ENCODE measurements at regions not wholly inside any gene's neighbourhood (a gene's known extent, or its start where the extent isn't known, plus 50 kb on each side); places are given as distances from the start of the nearest gene placed in this dataset.
"Not testable (repeated sequence)": the region's sequence is repeated elsewhere in the genome, so short reads cannot be mapped to it uniquely, and the experiment has no call there.

- no peak overlapping the region for H3K4me3 Mint-ChIP-seq
- intact Hi-C loops (cut with micrococcal nuclease): loop anchor here (10.0 kb wide), 1 partner anchor 78 kb away; no protein-coding TSS in a partner anchor
- no peak overlapping the region for H3K27ac Mint-ChIP-seq
- no peaks in the 10 kb centered on the region for H3K36me3 Mint-ChIP-seq (ENCODE audit: low read depth)
- H3K9me3 Mint-ChIP-seq: no peaks in the 10 kb centered on the region
- CTCF ChIA-PET: interaction anchor here (0.6 to 1.8 kb wide), 2 partner anchors 22 to 464 kb away, joined by 5 to 7 read pairs; no protein-coding TSS in a partner anchor
- no peak for DNase-seq
- peaks cover 3% of the 10 kb centered on the region for H3K4me1 Mint-ChIP-seq (ENCODE audit: low read depth)
- H3K27me3 Mint-ChIP-seq (ENCODE audit: low read depth): no peaks in the 10 kb centered on the region
These were observed 138.6 kb upstream of the GPR101 start for GRCh38 chrX:137172317-137172948.

- peaks cover 3% of the 10 kb centered on the region for H3K4me1 Mint-ChIP-seq (ENCODE audit: low read depth)
- no peaks in the 10 kb centered on the region for H3K9me3 Mint-ChIP-seq
- no peak overlapping the region for H3K4me3 Mint-ChIP-seq
- no peak for DNase-seq
- H3K36me3 Mint-ChIP-seq (ENCODE audit: low read depth): no peaks in the 10 kb centered on the region
- H3K27ac Mint-ChIP-seq: no peak overlapping the region
- no peaks in the 10 kb centered on the region for H3K27me3 Mint-ChIP-seq (ENCODE audit: low read depth)
- intact Hi-C loops (cut with micrococcal nuclease): loop anchor here (10.0 kb wide), 1 partner anchor 77 kb away; no protein-coding TSS in a partner anchor
- CTCF ChIA-PET: interaction anchor here (0.6 to 1.8 kb wide), 3 partner anchors 23 to 463 kb away, joined by 3 to 7 read pairs (median 5); no protein-coding TSS in a partner anchor
These were observed 137.8 kb upstream of the GPR101 start for GRCh38 chrX:137171626-137172025.

GRCh38 chrX:137166591-137166990, 132.8 kb upstream of the GPR101 start:
- Mint-ChIP-seq H3K4me1 (ENCODE audit: low read depth) (no peaks in the 10 kb centered on the region), H3K27ac (no peak overlapping the region), H3K36me3 (ENCODE audit: low read depth) (no peaks in the 10 kb centered on the region), H3K4me3 (no peak overlapping the region), H3K27me3 (ENCODE audit: low read depth) (peaks cover 3% of the 10 kb centered on the region), H3K9me3 (no peaks in the 10 kb centered on the region)
- intact Hi-C loops (cut with micrococcal nuclease): loop anchor here (10.0 kb wide), 1 partner anchor 758 kb away; no protein-coding TSS in a partner anchor
- peak; percentile 48 for DNase-seq
- CTCF ChIA-PET: interaction anchor here (0.5 to 3.4 kb wide), 2 partner anchors 28 to 1134 kb away, joined by 3 to 23 read pairs; no protein-coding TSS in a partner anchor

- Mint-ChIP-seq H3K9me3 (no peaks in the 10 kb centered on the region), H3K4me3 (no peak overlapping the region), H3K27ac (no peak overlapping the region), H3K36me3 (ENCODE audit: low read depth) (no peaks in the 10 kb centered on the region), H3K27me3 (ENCODE audit: low read depth) (peaks cover 3% of the 10 kb centered on the region), H3K4me1 (ENCODE audit: low read depth) (no peaks in the 10 kb centered on the region)
- DNase-seq: no peak
- intact Hi-C loops (cut with micrococcal nuclease): loop anchor here (10.0 kb wide), 1 partner anchor 760 kb away; no protein-coding TSS in a partner anchor
- CTCF ChIA-PET: no interaction called here
These were observed 130.5 kb upstream of the GPR101 start for GRCh38 chrX:137164329-137164728.

- Mint-ChIP-seq H3K27ac (no peak overlapping the region), H3K36me3 (ENCODE audit: low read depth) (peaks cover 1% of the 10 kb centered on the region), H3K27me3 (ENCODE audit: low read depth) (peaks cover 5% of the 10 kb centered on the region), H3K4me1 (ENCODE audit: low read depth) (no peaks in the 10 kb centered on the region), H3K9me3 (peaks cover 2% of the 10 kb centered on the region), H3K4me3 (no peak overlapping the region)
- intact Hi-C loops (cut with micrococcal nuclease): no loop called here
- CTCF ChIA-PET: no interaction called here
- no peak for DNase-seq
These were observed 117.6 kb upstream of the GPR101 start for GRCh38 chrX:137151403-137151802.

GRCh38 chrX:137143864-137144263, 110.1 kb upstream of the GPR101 start:
- no peak overlapping the region for H3K4me3 Mint-ChIP-seq
- H3K9me3 Mint-ChIP-seq: no peaks in the 10 kb centered on the region
- H3K4me1 Mint-ChIP-seq (ENCODE audit: low read depth): no peaks in the 10 kb centered on the region
- no peak overlapping the region for H3K27ac Mint-ChIP-seq
- CTCF ChIA-PET: no interaction called here
- no peaks in the 10 kb centered on the region for H3K27me3 Mint-ChIP-seq (ENCODE audit: low read depth)
- no peak for DNase-seq
- no peaks in the 10 kb centered on the region for H3K36me3 Mint-ChIP-seq (ENCODE audit: low read depth)
- intact Hi-C loops (cut with micrococcal nuclease): no loop called here

GRCh38 chrX:137122651-137123050, 88.9 kb upstream of the GPR101 start:
- H3K9me3 Mint-ChIP-seq; H3K4me1 Mint-ChIP-seq (ENCODE audit: low read depth); H3K4me3 Mint-ChIP-seq; DNase-seq; H3K36me3 Mint-ChIP-seq (ENCODE audit: low read depth); H3K27me3 Mint-ChIP-seq (ENCODE audit: low read depth); intact Hi-C loops (cut with micrococcal nuclease); CTCF ChIA-PET; H3K27ac Mint-ChIP-seq: not testable (repeated sequence)

- CTCF ChIA-PET: no interaction called here
- intact Hi-C loops (cut with micrococcal nuclease): no loop called here
- Mint-ChIP-seq H3K36me3 (ENCODE audit: low read depth) (no peaks in the 10 kb centered on the region), H3K4me1 (ENCODE audit: low read depth) (no peaks in the 10 kb centered on the region), H3K27me3 (ENCODE audit: low read depth) (peaks cover 7% of the 10 kb centered on the region), H3K9me3 (no peaks in the 10 kb centered on the region), H3K27ac (no peak overlapping the region), H3K4me3 (no peak overlapping the region)
- no peak for DNase-seq
These were observed 85.3 kb upstream of the GPR101 start for GRCh38 chrX:137119049-137119448.

GRCh38 chrX:137118536-137118935, 84.7 kb upstream of the GPR101 start:
- CTCF ChIA-PET: no interaction called here
- DNase-seq: no peak
- Mint-ChIP-seq H3K9me3 (no peaks in the 10 kb centered on the region), H3K27ac (no peak overlapping the region), H3K27me3 (ENCODE audit: low read depth) (peaks cover 7% of the 10 kb centered on the region), H3K4me3 (no peak overlapping the region), H3K4me1 (ENCODE audit: low read depth) (no peaks in the 10 kb centered on the region), H3K36me3 (ENCODE audit: low read depth) (no peaks in the 10 kb centered on the region)
- intact Hi-C loops (cut with micrococcal nuclease): no loop called here

- H3K9me3 Mint-ChIP-seq: no peaks in the 10 kb centered on the region
- CTCF ChIA-PET: no interaction called here
- intact Hi-C loops (cut with micrococcal nuclease): no loop called here
These were observed 84.3 kb upstream of the GPR101 start for GRCh38 chrX:137118136-137118535.

GRCh38 chrX:137107877-137108276, 74.1 kb upstream of the GPR101 start:
- H3K4me1 Mint-ChIP-seq (ENCODE audit: low read depth); H3K36me3 Mint-ChIP-seq (ENCODE audit: low read depth); intact Hi-C loops (cut with micrococcal nuclease); H3K27ac Mint-ChIP-seq; DNase-seq; H3K27me3 Mint-ChIP-seq (ENCODE audit: low read depth); H3K9me3 Mint-ChIP-seq; CTCF ChIA-PET; H3K4me3 Mint-ChIP-seq: not testable (repeated sequence)

More at GRCh38 chrX:137118136-137118535, 84.3 kb upstream of the GPR101 start:
- Mint-ChIP-seq H3K36me3 (ENCODE audit: low read depth) (no peaks in the 10 kb centered on the region), H3K4me3 (no peak overlapping the region), H3K27ac (no peak overlapping the region), H3K4me1 (ENCODE audit: low read depth) (no peaks in the 10 kb centered on the region), H3K27me3 (ENCODE audit: low read depth) (peaks cover 7% of the 10 kb centered on the region)
- DNase-seq: no peak

GRCh38 chrX:137101273-137101990, 67.6 kb upstream of the GPR101 start:
- DNase-seq: no peak
- H3K4me3 Mint-ChIP-seq: no peak overlapping the region
- intact Hi-C loops (cut with micrococcal nuclease): no loop called here
- no peaks in the 10 kb centered on the region for H3K36me3 Mint-ChIP-seq (ENCODE audit: low read depth)
- CTCF ChIA-PET: interaction anchor here (0.7 kb wide), 1 partner anchor 824 kb away, joined by 3 read pairs; no protein-coding TSS in a partner anchor
- H3K4me1 Mint-ChIP-seq (ENCODE audit: low read depth): no peaks in the 10 kb centered on the region
- H3K27me3 Mint-ChIP-seq (ENCODE audit: low read depth): no peaks in the 10 kb centered on the region
- H3K27ac Mint-ChIP-seq: no peak overlapping the region
- no peaks in the 10 kb centered on the region for H3K9me3 Mint-ChIP-seq

Measured in activated naive CD4-positive, alpha-beta T cell treated with anti-CD3 and anti-CD28 coated beads for 36 hours (primary cell).